C4-2B (cell line): ENCODE measurements at regions not wholly inside any gene's neighbourhood (a gene's known extent, or its start where the extent isn't known, plus 50 kb on each side); places are given as distances from the start of the nearest gene placed in this dataset.

Experiments used
- H3K27ac ChIP-seq: fragments of 450-650 bp; 2 replicates; pipeline ENCODE4 v1.5.1; 2017
- CTCF ChIP-seq: fragments of 450-650 bp; conservative IDR thresholded peaks from 2 replicates; pipeline ENCODE4 v1.5.1; 2017; ENCODE audit warnings: mild to moderate bottlenecking
- ZFX ChIP-seq: fragments of 450-650 bp; IDR thresholded peaks from 2 replicates; pipeline ENCODE4 v1.6.1; 2017

- no peak overlapping the region for H3K27ac ChIP-seq
- TF ChIP-seq ZFX = no peak
- no peak for TF ChIP-seq CTCF
Measured at GRCh38 chr7:369476-370258, 79.7 kb downstream of the FOXL3 start.

DNA sequence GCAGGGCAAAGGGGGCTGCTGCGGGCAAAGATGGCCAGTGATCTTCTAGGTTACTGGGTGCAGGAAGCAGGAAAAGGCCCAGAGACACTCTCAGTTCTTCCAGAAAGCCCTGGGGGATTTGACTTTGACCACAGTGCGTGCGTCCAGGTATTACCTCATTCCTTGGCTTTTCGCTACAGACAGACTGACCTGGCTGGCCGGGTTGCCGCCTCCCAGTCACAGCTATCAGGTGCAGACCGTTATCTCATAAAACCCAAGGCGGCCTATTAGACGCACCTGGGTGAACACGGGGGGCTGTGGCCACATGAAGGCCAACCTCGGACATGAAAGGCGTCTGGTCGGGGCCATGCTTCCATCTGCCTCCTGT, 80.3 kb downstream of the FOXL3 start:
- TF ChIP-seq ZFX (no peak), CTCF (no peak)
- H3K27ac ChIP-seq = no peak overlapping the region

DNA sequence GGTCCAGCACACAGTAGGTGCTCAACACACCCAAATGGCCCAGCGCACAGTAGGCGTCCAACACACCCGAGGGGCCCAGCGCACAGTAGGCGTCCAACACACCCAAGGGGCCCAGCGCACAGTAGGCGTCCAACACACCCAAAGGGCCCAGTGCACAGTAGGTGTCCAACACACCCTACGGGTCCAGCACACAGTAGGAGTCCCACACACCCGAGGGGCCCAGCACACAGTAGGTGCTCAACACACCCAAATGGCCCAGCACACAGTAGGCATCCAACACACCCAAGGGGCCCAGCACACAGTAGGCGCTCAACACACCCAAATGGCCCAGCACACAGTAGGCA, 80.8 kb downstream of the FOXL3 start:
- H3K27ac ChIP-seq = no peak overlapping the region
- TF ChIP-seq CTCF (no peak), ZFX (no peak)

DNA sequence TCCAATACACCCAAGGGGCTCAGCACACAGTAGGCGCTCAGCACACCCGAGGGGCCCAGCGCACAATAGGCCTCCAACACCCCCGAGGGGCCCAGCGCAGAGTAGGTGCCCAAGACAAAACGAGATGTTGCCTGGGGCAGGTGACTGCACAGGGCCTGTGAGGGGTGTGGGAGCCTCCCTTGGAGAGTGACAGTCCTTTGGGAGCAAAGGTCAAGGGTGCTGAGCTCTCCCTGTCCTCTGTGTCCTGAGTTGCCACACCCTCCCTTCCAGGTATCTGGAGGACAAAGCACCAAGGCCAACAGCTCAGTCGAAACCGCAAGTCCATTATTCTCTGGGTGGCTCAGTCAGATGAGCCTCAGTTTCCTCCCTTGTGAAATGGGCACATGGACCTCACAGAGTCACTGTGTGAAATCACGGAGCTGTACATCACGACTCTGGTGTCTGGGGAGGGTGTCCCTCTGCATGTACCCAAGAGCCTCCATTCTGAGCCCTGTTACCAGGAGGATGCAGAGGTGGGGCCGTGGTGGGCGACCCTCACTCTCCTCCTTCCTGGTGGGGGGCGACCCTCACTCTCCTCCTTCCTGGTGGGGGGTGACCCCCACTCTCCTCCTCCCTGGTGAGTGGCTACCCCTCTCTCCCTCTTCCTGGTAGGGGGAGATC, 81.3 kb downstream of the FOXL3 start:
- H3K27ac ChIP-seq = no peak overlapping the region
- TF ChIP-seq CTCF = no peak
- no peak for TF ChIP-seq ZFX

GRCh38 chr7:371779-372545, 82.0 kb downstream of the FOXL3 start:
- no peak overlapping the region for H3K27ac ChIP-seq

DNA sequence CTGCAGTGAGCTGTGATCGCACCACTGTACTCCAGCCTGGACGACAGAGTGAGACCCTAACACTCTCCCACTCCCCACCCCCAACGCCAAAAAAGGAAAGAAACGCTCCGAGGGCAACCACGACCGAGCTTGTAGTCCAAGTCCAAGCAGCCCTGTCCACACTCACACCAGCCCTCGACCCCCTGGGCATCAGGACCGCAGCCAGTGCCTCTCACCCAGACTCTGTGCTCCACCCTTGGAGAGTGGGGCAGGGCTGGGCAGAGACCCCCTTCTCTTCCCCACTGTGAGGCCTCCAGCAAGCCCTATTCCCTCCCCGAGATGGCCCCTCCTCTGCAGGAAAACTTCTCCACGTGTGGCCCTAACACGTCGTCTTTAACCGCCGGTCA, 82.6 kb downstream of the FOXL3 start:
- H3K27ac ChIP-seq = no peak overlapping the region
- TF ChIP-seq ZFX (no peak), CTCF (no peak)

More at GRCh38 chr7:371779-372545, 82.0 kb downstream of the FOXL3 start:
- TF ChIP-seq ZFX = no peak
- TF ChIP-seq CTCF = no peak
